ENCODE measurements at regions not wholly inside any gene's neighbourhood (a gene's known extent, or its start where the extent isn't known, plus 50 kb on each side); places are given as distances from the start of the nearest gene placed in this dataset.

- TF ChIP-seq POLR2A (IDR thresholded peaks at IDR 0.05; ENCODE audit: low read depth, low read length), result no peak
- no peak for TF ChIP-seq POLR2AphosphoS5 (IDR thresholded peaks at IDR 0.05; ENCODE audit: low read depth, low read length)
- no peak for TF ChIP-seq TAF1 (IDR thresholded peaks at IDR 0.05; ENCODE audit: low read depth, low read length)
- no peak for TF ChIP-seq SPI1 (IDR thresholded peaks at IDR 0.05; ENCODE audit: low read depth, low read length)
- no peak for TF ChIP-seq POU2F2 (IDR thresholded peaks at IDR 0.05; ENCODE audit: low read depth, low read length)
Measured at GRCh38 chr15:87573534-87573933, 683.0 kb downstream of the NTRK3 start.
